Esophagus squamous epithelium (tissue), 5 donors: ENCODE measurements at regions not wholly inside any gene's neighbourhood (a gene's known extent, or its start where the extent isn't known, plus 50 kb on each side); places are given as distances from the start of the nearest gene placed in this dataset.
A peak's percentile ranks its signal among the peaks of the same experiment; 100 is the strongest.
"Not testable (repeated sequence)": the region's sequence is repeated elsewhere in the genome, so short reads cannot be mapped to it uniquely, and the experiment has no call there.

Experiments used
- DNase-seq: peaks from one replicate; lab custom pipeline; 2025; lab: John Stamatoyannopoulos, UW
- H3K27ac ChIP-seq, 4 donors: fragments of 200-600 bp; sonication (generic); one replicate each; pipeline ENCODE4 v1.5.1; 2016 to 2019; ENCODE audit warnings: mild to moderate bottlenecking in 1 of 4
- H3K27me3 ChIP-seq, 4 donors: fragments of 200-600 bp; sonication (generic); 1 replicate in 3 of 4; 2 replicates in 1 of 4; pipeline versions ENCODE4 v1.5.1 to v1.6.0; 2017 to 2021; ENCODE audit warnings: antibody characterized with exemption in 1 of 4
- H3K36me3 ChIP-seq, 3 donors: fragments of 200-600 bp; sonication (generic); one replicate each; pipeline ENCODE4 v1.5.1; 2016 to 2019
- H3K4me1 ChIP-seq, 3 donors: fragments of 200-600 bp; sonication (generic); one replicate each; pipeline ENCODE4 v1.5.1; 2017 to 2019
- H3K4me3 ChIP-seq, 4 donors: fragments of 200-600 bp; sonication (generic); 1 replicate in 3 of 4; 2 replicates in 1 of 4; pipeline ENCODE4 v1.5.1; 2016 to 2019; ENCODE audit warnings: mild to moderate bottlenecking in 2 of 4, moderate library complexity in 1 of 4
- H3K9me3 ChIP-seq, 3 donors: fragments of 200-600 bp; sonication (generic); one replicate each; pipeline ENCODE4 v1.5.1; 2016 to 2019
- POLR2A ChIP-seq, 4 donors: fragments of 450-650 bp; IDR thresholded peaks; one replicate each; pipeline ENCODE4 v1.6.1; 2017; ENCODE audit warnings: antibody characterized with exemption in 4 of 4, mild to moderate bottlenecking in 4 of 4, moderate library complexity in 3 of 4
- WGBS, 2 donors: methylation state at CpG; one replicate each; pipeline ENCODE4 v1.1.5; 2018; 5-methylcytosine and 5-hydroxymethylcytosine counted together
- intact Hi-C: fragments of 100-400 bp; cut with DNase I; formaldehyde crosslinking; loops from one replicate; pipeline ENCODE4 v1.15.0; 2022
- TF ChIP-seq, protein P1 (sequence below), 6 experiments: fragments of 450-650 bp in 4 of 6; fragments of 200-600 bp in 2 of 6; sonication (generic) in 2 of 6; IDR thresholded peaks; one replicate each; pipeline ENCODE4 v1.5.1; 2016 to 2019; ENCODE audit warnings: antibody characterized with exemption in 6 of 6, mild to moderate bottlenecking in 4 of 6, moderate library complexity in 4 of 6
- donor health status: DM: yes; HTN: yes; CAD: no.

- H3K27ac ChIP-seq, H3K27me3 ChIP-seq, H3K9me3 ChIP-seq, H3K4me3 ChIP-seq, H3K36me3 ChIP-seq, DNase-seq: not testable (repeated sequence)
- 87 to 95% methylated on average over 7 to 9 of the region's 10 CpGs for WGBS, 2 donors
- peaks cover 0 to 22% (median 11%) of the 10 kb centered on the region in 3 donors for H3K4me1 ChIP-seq
- intact Hi-C loops = loop anchor here (5.0 kb wide), 1 partner anchor 558 kb away; no protein-coding TSS in a partner anchor
Observed at GRCh38 chr7:101679653-101680173, 50.6 kb upstream of the MYL10 start.

GRCh38 chr7:101680406-101681145 is 51.5 kb upstream of the MYL10 start:
- 62 to 70% methylated on average over 21 to 22 of the region's 22 CpGs for WGBS, 2 donors
- H3K4me3 ChIP-seq = no peak overlapping the region
- TF ChIP-seq POLR2A (IDR thresholded peaks at IDR 0.05) = no peak
- TF ChIP-seq, protein P1, sequence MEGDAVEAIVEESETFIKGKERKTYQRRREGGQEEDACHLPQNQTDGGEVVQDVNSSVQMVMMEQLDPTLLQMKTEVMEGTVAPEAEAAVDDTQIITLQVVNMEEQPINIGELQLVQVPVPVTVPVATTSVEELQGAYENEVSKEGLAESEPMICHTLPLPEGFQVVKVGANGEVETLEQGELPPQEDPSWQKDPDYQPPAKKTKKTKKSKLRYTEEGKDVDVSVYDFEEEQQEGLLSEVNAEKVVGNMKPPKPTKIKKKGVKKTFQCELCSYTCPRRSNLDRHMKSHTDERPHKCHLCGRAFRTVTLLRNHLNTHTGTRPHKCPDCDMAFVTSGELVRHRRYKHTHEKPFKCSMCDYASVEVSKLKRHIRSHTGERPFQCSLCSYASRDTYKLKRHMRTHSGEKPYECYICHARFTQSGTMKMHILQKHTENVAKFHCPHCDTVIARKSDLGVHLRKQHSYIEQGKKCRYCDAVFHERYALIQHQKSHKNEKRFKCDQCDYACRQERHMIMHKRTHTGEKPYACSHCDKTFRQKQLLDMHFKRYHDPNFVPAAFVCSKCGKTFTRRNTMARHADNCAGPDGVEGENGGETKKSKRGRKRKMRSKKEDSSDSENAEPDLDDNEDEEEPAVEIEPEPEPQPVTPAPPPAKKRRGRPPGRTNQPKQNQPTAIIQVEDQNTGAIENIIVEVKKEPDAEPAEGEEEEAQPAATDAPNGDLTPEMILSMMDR (IDR thresholded peaks at IDR 0.05) = no peak
- no peak overlapping the region for H3K27ac ChIP-seq
- H3K36me3 ChIP-seq = no peaks in the 10 kb centered on the region
- peaks cover 0 to 22% (median 11%) of the 10 kb centered on the region in 3 donors for H3K4me1 ChIP-seq
- intact Hi-C loops = loop anchor here (5.0 kb wide), 1 partner anchor 557 kb away; no protein-coding TSS in a partner anchor
- DNase-seq = no peak
- H3K27me3 ChIP-seq = no peaks in the 10 kb centered on the region
- no peaks in the 10 kb centered on the region for H3K9me3 ChIP-seq

GRCh38 chr7:101681170-101682007 is 52.3 kb upstream of the MYL10 start:
- 9 to 11% methylated on average over 10 to 14 of the region's 14 CpGs for WGBS, 2 donors
- TF ChIP-seq, protein P1 (IDR thresholded peaks at IDR 0.05) = no peak
- no peak for TF ChIP-seq POLR2A (IDR thresholded peaks at IDR 0.05)
- H3K27ac ChIP-seq = peak overlapping the region in 1 of 4 donors; percentile 18
- no peaks in the 10 kb centered on the region for H3K9me3 ChIP-seq
- H3K36me3 ChIP-seq = no peaks in the 10 kb centered on the region
- H3K4me3 ChIP-seq = peak overlapping the region in 1 of 4 donors; percentile 5
- DNase-seq = no peak
- peaks cover 0 to 22% (median 11%) of the 10 kb centered on the region in 3 donors for H3K4me1 ChIP-seq
- H3K27me3 ChIP-seq = no peaks in the 10 kb centered on the region
- intact Hi-C loops = loop anchor here (5.0 kb wide), 1 partner anchor 556 kb away; no protein-coding TSS in a partner anchor

DNA sequence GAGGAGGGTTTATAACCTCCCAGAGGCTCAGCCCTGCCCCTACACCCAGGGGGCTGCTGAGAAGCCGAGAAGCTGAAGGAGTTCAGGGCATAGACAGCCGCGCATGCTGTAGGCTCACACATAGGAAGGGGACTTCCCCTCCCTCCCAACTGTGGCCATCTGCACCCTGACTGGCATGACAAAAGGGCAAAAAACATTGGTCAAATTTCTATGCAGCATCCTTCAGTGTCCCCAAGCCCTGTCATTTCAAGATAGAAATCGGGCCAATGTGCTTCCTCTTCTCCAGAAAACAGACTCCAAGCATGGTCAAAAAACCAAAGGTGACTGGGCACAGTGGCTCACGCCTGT is 55.9 kb upstream of the MYL10 start:
- Histone ChIP-seq H3K27me3 (peaks cover 0 to 9% (median 0%) of the 10 kb centered on the region in 4 donors), H3K9me3 (no peaks in the 10 kb centered on the region), H3K4me3 (no peak overlapping the region), H3K4me1 (peaks cover 4 to 28% (median 26%) of the 10 kb centered on the region in 3 donors), H3K27ac (no peak overlapping the region), H3K36me3 (no peaks in the 10 kb centered on the region)
- DNase-seq = no peak
- TF ChIP-seq POLR2A (IDR thresholded peaks at IDR 0.05) = no peak
- TF ChIP-seq, protein P1 (IDR thresholded peaks at IDR 0.05) = no peak
- intact Hi-C loops = loop anchor here (5.0 kb wide), 2 partner anchors 132 to 552 kb away; partner anchors contain the start of gene CUX1
- 54 to 73% methylated on average over 2 to 4 of the region's 5 CpGs for WGBS, 2 donors

GRCh38 chr7:101686030-101686429 is 56.9 kb upstream of the MYL10 start:
- H3K9me3 ChIP-seq = no peaks in the 10 kb centered on the region
- 60 to 75% methylated on average over 9 of the region's 9 CpGs for WGBS, 2 donors
- H3K36me3 ChIP-seq = no peaks in the 10 kb centered on the region
- TF ChIP-seq, protein P1 (IDR thresholded peaks at IDR 0.05) = no peak
- no peak for TF ChIP-seq POLR2A (IDR thresholded peaks at IDR 0.05)
- DNase-seq = no peak
- H3K4me1 ChIP-seq = peaks cover 4 to 21% (median 20%) of the 10 kb centered on the region in 3 donors
- intact Hi-C loops = loop anchor here (5.0 kb wide), 1 partner anchor 131 kb away; the partner anchor contains the start of gene CUX1
- no peak overlapping the region for H3K4me3 ChIP-seq
- peaks cover 0 to 9% (median 0%) of the 10 kb centered on the region in 4 donors for H3K27me3 ChIP-seq
- H3K27ac ChIP-seq = no peak overlapping the region
